Ovary (tissue), 3 donors: ENCODE measurements at regions not wholly inside any gene's neighbourhood (a gene's known extent, or its start where the extent isn't known, plus 50 kb on each side); places are given as distances from the start of the nearest gene placed in this dataset.

Experiments used
- CTCF ChIP-seq, 3 donors: fragments of 450-650 bp in 2 of 3; fragments of 200-600 bp in 1 of 3; IDR thresholded peaks; one replicate each; pipeline versions ENCODE4 v1.5.1 to v1.8.0; 2016 to 2022; ENCODE audit warnings: antibody characterized with exemption in 3 of 3, mild to moderate bottlenecking in 1 of 3
- POLR2A ChIP-seq: fragments of 450-650 bp; IDR thresholded peaks from one replicate; pipeline ENCODE4 v1.6.1; 2017; ENCODE audit warnings: antibody characterized with exemption, mild to moderate bottlenecking, moderate library complexity
- donor health status: DM: no; HTN: no; CAD: no.

DNA sequence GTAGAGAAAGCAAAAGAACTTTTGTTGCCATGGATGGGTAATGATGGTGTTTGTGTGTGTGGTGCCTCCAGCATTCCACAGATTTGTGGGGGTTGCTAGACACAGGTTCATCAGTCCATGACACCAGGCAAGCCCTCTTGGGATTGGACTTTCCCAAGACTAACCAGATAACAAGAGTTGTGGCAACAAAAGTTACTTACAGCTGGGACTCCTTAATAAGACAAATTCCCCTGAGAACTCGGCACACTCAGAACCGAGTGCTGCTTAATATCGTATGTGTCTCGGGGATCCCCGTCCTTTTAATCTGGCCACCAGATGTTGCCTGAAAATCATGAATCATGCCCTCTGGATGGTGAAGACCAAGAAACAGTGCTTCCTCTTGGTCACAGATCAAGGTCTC lies 193.3 kb downstream of the AJAP1 start:
- TF ChIP-seq POLR2A (no peak), CTCF (IDR thresholded peaks at IDR 0.05) (no peak)
